ENCODE measurements at regions not wholly inside any gene's neighbourhood (a gene's known extent, or its start where the extent isn't known, plus 50 kb on each side); places are given as distances from the start of the nearest gene placed in this dataset.
"Not testable (repeated sequence)": the region's sequence is repeated elsewhere in the genome, so short reads cannot be mapped to it uniquely, and the experiment has no call there.

- DNase-seq = no peak
Observed at GRCh38 chr5:89534331-89534730, 651.3 kb upstream of the MEF2C start.

- DNase-seq = no peak
Observed at GRCh38 chr5:89524785-89525184, 641.8 kb upstream of the MEF2C start.

- not testable (repeated sequence) for DNase-seq
Observed at GRCh38 chr5:89523867-89524266, 640.9 kb upstream of the MEF2C start.

GRCh38 chr5:89520771-89521170, 637.8 kb upstream of the MEF2C start:
- no peak for DNase-seq

DNA sequence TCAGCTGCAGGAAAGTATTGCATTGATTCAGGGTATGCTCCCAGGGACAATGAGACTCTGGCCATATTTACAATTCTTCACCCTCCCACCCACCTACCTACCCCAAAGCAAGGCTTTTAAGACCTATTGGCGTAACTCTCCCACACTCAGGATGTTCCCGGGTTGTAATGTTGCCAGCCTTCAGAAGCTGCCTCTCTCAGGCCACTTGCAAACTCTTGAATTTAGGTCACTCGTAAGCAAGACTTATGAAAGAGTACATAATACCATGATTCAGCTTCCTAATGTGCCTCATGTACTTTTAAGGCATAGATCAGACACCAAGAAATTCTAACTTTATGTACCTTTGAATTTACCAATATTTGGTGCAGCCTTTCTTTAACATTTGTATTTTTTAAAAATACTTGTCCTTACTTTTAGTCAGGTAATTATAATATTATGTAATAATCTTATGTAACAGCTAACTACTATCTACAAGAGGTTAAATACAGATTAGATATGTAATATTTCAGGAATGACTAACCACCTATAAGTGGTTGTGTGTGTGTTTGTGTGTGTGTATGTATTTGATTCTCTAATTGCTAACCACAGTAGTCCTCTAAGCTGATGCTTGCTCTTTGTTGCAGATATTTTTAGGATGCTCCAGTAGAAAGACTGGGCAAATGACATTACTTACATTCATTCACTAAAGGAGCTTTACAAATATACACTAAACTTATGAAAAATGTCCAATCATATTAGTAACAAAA, 630.5 kb upstream of the MEF2C start:
- DNase-seq = no peak

DNA sequence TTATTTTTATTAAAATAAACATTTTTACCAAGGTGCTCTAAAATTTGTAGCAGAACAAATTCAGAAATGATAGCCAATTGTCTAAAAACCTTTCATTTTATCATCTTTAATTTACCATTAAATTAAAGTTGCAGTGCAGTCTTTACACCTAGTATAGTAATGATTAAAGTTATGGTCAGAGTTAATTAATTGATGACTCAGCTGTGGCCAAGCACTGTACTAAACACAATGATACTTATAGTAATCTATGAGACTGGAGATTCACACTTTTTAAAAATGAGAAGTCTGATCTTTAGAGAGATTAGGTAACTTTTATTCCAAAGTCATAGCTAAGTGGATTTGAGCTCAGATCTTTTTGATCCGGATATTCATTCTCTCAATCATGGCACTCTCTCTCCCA, 621.1 kb upstream of the MEF2C start:
- no peak for DNase-seq

GRCh38 chr5:89499787-89500186, 616.8 kb upstream of the MEF2C start:
- no peak for DNase-seq

DNA sequence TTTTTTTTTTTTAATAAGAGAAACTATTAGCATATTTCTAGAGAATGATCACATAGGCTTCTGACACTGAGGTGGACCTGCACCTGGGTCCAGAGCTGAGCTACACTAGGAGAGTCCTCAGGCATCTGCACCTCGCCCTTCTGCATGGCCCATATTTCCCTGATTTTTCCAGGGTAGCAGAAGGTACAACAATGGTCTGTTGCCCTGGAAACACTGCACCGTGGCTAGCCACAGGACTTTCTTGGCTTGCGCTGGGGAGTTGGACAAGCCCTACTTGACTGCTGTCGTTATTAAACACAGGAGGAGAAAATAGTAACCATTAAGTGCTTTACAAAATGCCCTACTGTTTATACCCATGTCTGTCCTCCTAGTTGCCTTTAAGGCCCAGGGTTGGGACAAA, 615.7 kb upstream of the MEF2C start:
- DNase-seq = no peak

DNA sequence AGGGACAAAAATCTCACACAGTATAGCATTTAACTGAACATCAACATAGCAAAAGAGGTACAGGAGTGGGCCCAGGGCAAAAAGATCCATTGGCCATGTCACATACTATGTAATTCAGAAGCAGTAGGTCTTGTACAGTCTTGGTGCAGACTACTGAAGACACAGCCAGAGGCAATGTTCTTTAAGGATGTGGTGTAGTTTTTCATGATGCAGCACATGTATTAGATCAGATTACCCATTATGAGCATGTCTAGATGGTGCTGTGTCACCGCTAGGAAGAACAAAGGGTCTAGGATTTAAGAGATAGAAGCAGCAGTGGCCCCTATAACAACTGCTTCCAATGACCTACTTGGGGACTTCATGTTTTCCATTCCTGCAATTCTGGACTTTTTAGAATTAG, 610.4 kb upstream of the MEF2C start:
- DNase-seq = no peak

- no peak for DNase-seq
Observed at GRCh38 chr5:89484962-89485361, 602.0 kb upstream of the MEF2C start.

GRCh38 chr5:89480406-89481007, 597.5 kb upstream of the MEF2C start:
- no peak for DNase-seq

DNA sequence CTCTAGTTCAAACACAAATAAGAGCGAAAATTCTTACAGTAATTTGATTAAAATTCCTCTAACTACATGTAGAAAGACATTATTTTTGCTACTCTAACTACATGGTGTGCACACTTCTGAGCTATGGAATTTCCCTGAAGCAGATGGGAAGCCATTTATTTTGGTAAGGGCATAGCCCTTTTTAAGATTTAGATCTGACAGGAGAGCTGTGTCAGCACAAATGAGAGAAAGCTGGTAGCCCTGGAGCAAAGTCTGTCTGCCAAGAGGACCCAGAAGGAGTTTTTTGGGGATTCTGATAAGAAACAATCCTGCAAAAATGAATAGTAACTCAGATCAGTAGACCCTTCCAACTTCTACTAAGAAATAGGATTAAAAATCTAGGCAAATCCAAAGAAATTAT, 595.9 kb upstream of the MEF2C start:
- DNase-seq = no peak

DNA sequence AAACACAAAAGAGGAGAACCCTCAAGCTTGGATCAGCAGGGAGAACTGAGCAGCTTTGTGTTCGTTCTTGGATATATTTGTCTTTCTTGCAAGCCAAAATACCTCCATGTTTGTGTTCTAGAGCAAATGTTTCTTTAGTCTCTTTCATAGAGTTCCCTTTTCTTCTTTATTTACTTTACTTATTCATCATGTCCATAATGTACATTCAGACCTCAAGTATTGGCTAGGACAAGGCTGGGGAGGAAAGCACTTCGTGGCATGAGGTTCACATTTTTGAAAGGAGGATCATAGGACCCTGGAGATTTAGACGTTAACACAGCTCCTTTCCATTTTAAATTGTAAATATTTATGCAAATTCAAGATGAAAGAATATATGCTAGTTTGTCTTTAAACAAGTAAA, 590.2 kb upstream of the MEF2C start:
- DNase-seq = no peak

- DNase-seq = no peak
Observed at GRCh38 chr5:89471541-89471940, 588.6 kb upstream of the MEF2C start.

DNA sequence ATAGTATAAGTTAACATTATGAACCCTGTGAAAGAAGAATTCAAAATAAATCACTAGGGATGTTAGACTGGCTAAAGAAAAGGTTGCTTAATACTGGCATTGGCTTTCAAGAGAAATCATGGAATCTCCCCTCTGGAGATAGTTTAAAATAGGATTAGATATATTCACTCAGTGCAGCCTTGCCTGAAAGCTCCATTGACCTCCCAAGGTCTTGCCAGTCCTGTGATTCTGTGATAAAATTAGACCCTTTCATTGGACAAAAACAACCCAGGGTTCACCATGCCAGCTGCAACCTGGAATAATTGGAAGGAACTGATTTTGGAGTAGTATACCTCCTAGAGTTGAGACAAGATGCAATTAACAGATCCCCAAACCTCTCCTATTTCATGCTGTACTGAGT, 588.1 kb upstream of the MEF2C start:
- no peak for DNase-seq

GRCh38 chr5:89470658-89471057, 587.7 kb upstream of the MEF2C start:
- DNase-seq = no peak

GRCh38 chr5:89458332-89458656, 575.3 kb upstream of the MEF2C start:
- no peak for DNase-seq

DNA sequence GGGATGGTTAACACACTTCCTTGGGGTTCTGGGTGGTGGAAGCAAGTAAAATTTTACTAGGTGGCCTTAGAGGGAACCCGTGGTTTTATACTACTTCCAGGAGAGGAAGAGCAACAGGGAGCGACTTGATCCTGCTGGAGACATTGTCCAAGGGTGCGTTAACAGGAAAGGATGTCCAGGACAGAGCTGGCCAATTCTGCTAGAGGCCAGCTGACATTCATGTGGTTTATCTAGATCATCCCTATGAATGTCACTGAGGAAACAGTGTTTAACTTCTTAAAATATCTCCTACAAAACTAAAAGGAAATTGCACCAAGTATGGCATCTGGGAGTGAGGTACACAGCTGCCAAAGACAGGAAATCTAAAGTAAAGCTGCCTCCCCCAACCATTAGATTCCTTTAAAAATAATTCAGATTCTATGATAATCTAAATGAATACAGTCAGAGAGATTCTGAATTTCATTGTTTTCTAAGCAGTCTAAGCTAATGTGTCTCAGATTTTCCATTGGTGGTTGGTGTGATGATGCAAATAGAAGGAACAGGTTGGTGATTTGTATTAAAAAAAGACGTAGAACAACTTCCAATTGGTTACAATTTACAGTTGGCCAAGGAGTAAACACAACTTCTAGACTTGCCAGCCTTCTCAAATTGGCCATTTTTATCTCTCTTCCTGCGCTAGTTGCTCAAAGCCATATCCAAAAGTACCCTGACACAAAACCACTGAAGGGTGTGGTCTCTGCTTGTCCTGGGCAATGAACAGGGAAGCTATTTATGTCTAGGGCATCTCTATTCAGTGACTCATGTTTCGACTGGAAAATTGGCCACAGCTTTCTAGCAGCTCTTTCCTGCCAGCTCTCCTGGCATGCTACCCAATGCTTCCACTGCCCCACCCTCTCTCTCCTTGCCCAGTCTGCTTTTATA, 574.7 kb upstream of the MEF2C start:
- DNase-seq = no peak

DNA sequence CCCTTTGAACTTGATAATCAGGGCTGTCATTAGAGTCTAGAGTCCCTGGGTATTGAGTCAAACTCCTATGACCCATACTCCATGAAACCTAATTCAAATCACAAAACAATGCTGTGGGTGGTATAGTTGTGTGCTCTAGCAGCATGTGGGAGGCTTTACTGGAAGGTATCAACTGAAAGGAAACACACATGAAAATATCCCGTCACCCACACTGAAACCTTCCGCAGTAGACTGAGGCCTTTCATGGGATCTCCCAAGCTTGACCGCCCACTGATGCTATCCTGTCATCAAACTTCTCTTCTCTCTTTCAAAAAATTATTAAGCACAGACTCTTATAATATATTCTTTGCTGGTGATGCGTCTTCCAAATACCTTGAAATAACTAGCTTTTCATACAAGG, 569.1 kb upstream of the MEF2C start:
- no peak for DNase-seq

DNA sequence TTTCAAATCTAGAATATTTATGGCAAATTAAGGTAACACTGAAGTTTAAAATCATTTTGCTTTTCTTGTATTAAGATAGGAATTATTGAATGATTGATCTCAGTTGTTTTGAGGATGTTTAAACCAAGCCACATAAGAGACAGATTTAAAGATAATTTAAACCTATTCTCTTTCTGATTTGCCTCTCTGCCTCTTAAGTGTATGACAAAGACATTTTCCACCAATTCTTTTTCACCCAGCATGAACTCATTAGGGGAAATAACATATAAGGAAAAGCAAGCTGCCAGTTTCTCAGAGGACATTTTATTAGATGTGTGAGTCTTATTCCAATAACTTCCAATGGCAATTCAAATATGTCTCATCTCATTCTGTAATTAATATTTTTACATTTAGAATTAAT, 568.3 kb upstream of the MEF2C start:
- DNase-seq = no peak

DNA sequence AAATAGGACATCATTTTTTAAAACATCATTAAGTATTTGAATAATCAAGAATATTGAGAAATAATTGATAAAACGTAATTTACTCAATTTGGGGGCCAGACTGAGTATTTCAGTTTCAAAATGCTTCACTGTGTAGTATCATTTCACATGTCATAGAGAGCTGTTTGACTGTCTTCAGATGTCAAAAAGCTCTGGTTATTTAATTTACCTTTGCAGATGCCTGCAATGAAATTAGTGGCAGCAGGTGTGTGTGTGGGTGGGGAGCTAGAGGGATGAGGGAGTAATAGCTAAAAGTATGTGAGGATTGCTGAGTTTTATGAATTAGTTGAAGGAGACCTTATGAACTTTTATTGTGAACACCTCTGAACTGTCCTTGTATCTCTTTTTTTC, 567.2 kb upstream of the MEF2C start:
- no peak for DNase-seq

DNA sequence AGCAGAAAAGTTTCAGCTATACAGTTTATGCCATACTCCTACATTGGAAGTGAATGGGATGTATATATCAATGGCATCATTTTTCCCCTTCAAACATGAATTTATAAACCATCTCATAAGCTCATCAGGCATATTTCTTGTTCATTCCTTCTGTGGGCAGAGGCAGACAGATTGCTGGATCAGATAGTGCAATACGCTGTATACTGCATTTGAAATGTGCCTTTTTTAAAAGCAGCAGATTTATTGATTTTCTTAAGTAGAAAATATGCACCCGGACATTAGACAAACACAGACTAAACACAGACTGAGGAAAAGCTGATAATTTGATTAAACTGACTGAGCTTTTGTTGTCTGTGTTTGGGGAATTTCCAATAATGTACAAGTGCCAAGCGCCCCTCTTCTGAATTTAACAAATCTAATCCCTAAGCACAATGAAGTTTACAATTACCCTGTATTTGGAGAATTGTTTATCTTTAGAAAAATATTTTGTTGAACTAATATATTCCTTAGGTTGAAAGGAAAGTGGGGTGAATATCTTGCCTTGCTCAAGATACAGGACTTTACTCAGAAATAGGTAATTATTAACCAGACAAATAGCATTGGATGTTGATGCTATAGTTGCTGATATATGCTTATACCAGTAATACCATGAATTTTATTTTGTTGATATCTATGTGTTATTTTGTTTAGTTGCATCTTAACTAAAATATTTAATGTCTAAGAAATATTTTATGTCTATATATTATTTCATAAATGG, 566.6 kb upstream of the MEF2C start:
- no peak for DNase-seq

DNA sequence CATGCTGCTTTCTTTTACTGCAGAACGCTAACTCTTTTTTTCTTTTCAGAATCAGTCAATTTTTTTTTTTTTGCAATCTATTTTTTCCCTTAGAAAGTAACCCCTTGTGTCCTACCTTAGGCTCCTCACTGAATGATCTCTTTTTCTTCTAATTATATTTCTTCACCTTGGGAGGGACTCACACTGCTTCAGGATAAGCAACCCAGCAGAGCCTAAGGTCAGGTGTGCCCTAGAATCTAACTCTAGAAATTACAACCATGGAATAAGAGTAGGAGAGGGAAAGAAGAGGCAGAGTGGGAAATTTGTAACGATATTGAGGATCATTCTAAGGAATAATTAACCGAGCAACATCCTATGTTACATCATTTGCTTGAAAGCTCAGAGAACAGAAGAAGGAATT, 564.0 kb upstream of the MEF2C start:
- no peak for DNase-seq

Measured in effector CD8-positive, alpha-beta T cell (primary cell).